Endothelial cell of umbilical vein (primary cell): ENCODE measurements at regions not wholly inside any gene's neighbourhood (a gene's known extent, or its start where the extent isn't known, plus 50 kb on each side); places are given as distances from the start of the nearest gene placed in this dataset.

Experiments
- BruUV-seq: library from RNA; stranded (reverse); fragments of 400-500 nt; replicated peaks from 2 replicates; lab custom pipeline; 2021; lab: Mats Ljungman, UMichigan
- CTCF ChIA-PET: fragments of 300-600, 350-600 bp; sonication (Branson Sonifier 250); formaldehyde crosslinking; loops from one replicate; lab custom pipeline; 2021; ENCODE audit warnings: antibody characterized with exemption, inconsistent platforms; lab: Charles Lee
- POLR2A ChIA-PET: fragments of 300-600, 350-600 bp; sonication (Branson Sonifier 250); formaldehyde crosslinking; loops from one replicate; lab custom pipeline; 2021; ENCODE audit warnings: antibody characterized with exemption, inconsistent platforms; lab: Charles Lee
- DNase-seq: peaks from one replicate; pipeline ENCODE4 v3.0.0-alpha.2; 2011; ENCODE audit warnings: low read depth, low spot score
- FAIRE-seq: peaks from 2 replicates; lab custom pipeline; 2011; peaks lifted over from hg19 to GRCh38; lab: Jason Lieb, UNC
- H2AFZ ChIP-seq: 2 replicates; pipeline ENCODE4 v1.6.0; 2012; ENCODE audit warnings: low read depth, low read length, control low read depth, inconsistent platforms
- H3K27ac ChIP-seq: 2 replicates; pipeline ENCODE4 v1.5.1; 2011; ENCODE audit warnings: low read depth, mild to moderate bottlenecking, control low read depth, low read length, moderate library complexity; ENCODE audit not compliant: insufficient read depth
- H3K27me3 ChIP-seq, 2 experiments: 2 replicates each; pipeline versions ENCODE4 v1.6.0 to v1.6.1; 2011; ENCODE audit warnings: low read length in 2 of 2, mixed read lengths in 1 of 2; ENCODE audit not compliant: control insufficient read depth in 2 of 2, insufficient read depth in 2 of 2
- H3K36me3 ChIP-seq, 2 experiments: 2 replicates in 1 of 2; 3 replicates in 1 of 2; pipeline ENCODE4 v1.5.1; 2011; ENCODE audit warnings: low read length in 2 of 2, mild to moderate bottlenecking in 1 of 2, moderate library complexity in 1 of 2; ENCODE audit not compliant: control insufficient read depth in 2 of 2, insufficient read depth in 2 of 2; ENCODE audit errors: extremely low read depth in 1 of 2
- H3K4me1 ChIP-seq: 3 replicates; pipeline ENCODE4 v1.5.1; 2011; ENCODE audit warnings: mild to moderate bottlenecking, low read length; ENCODE audit not compliant: control insufficient read depth, insufficient read depth; ENCODE audit errors: extremely low read depth
- H3K4me2 ChIP-seq: 2 replicates; pipeline ENCODE4 v1.6.1; 2011; ENCODE audit warnings: low read length, control low read depth, mixed read lengths; ENCODE audit not compliant: insufficient read depth
- H3K4me3 ChIP-seq, 3 experiments: fragments of 200-600 bp in 1 of 3; sonication (generic), shearing (Covaris generic) in 1 of 3; replicated peaks in 1 of 3; 2 replicates each; pipeline ENCODE4 v1.5.1; 2011 to 2016; ENCODE audit warnings: control low read depth in 3 of 3, low read length in 3 of 3, mild to moderate bottlenecking in 2 of 3, inconsistent platforms in 1 of 3, low read depth in 1 of 3, moderate library complexity in 1 of 3; ENCODE audit not compliant: insufficient read depth in 1 of 3
- H3K79me2 ChIP-seq: 2 replicates; pipeline ENCODE4 v1.6.0; 2012; ENCODE audit warnings: low read length, inconsistent platforms; ENCODE audit not compliant: control insufficient read depth, insufficient read depth
- H3K9ac ChIP-seq: replicated peaks from 2 replicates; pipeline ENCODE3; 2011; ENCODE audit warnings: low read length, control low read depth; ENCODE audit not compliant: insufficient read depth; ENCODE audit errors: extremely low read depth
- H3K9me1 ChIP-seq: replicated peaks from 3 replicates; pipeline ENCODE4 v1.6.0; 2011; ENCODE audit warnings: mild to moderate bottlenecking, low read length; ENCODE audit not compliant: control insufficient read depth, insufficient read depth; ENCODE audit errors: extremely low read depth
- H3K9me3 ChIP-seq: replicated peaks from 2 replicates; pipeline ENCODE4 v1.5.1; 2012; ENCODE audit warnings: low read length, inconsistent platforms; ENCODE audit not compliant: control insufficient read depth, insufficient read depth
- H4K20me1 ChIP-seq: replicated peaks from 2 replicates; pipeline ENCODE3; 2011; ENCODE audit warnings: mild to moderate bottlenecking, low read length; ENCODE audit not compliant: control insufficient read depth, insufficient read depth; ENCODE audit errors: extremely low read depth
- EZH2 ChIP-seq: IDR thresholded peaks from 2 replicates; pipeline ENCODE4 v1.6.1; 2012; ENCODE audit warnings: borderline replicate concordance, low read depth, mild to moderate bottlenecking, moderate library complexity, low read length, inconsistent platforms; ENCODE audit not compliant: severe bottlenecking
- FOS ChIP-seq: IDR thresholded peaks from 2 replicates; pipeline ENCODE4 v1.6.1; 2011; ENCODE audit warnings: mild to moderate bottlenecking, low read length, moderate library complexity, borderline replicate concordance; ENCODE audit not compliant: insufficient read depth
- GATA2 ChIP-seq: IDR thresholded peaks from 2 replicates; pipeline ENCODE4 v1.7.0; 2011; ENCODE audit warnings: low read depth, mild to moderate bottlenecking, moderate library complexity, mixed read lengths, low read length; ENCODE audit not compliant: insufficient read length, insufficient read depth
- JUN ChIP-seq: IDR thresholded peaks from 2 replicates; pipeline ENCODE4 v1.6.1; 2011; ENCODE audit warnings: borderline replicate concordance, low read depth; ENCODE audit not compliant: insufficient read length, insufficient read depth
- MYC ChIP-seq: IDR thresholded peaks from one replicate; pipeline ENCODE4 v1.6.1; 2011; ENCODE audit warnings: mild to moderate bottlenecking, low read depth, low read length
- POLR2A ChIP-seq: IDR thresholded peaks from 2 replicates; pipeline ENCODE4 v1.6.1; 2012; ENCODE audit warnings: low read depth, mild to moderate bottlenecking, control low read depth, low read length
- POLR2AphosphoS5 ChIP-seq: IDR thresholded peaks from 2 replicates; pipeline ENCODE4 v1.6.1; 2012; ENCODE audit warnings: low read depth, mild to moderate bottlenecking, control low read depth, low read length, moderate library complexity; ENCODE audit not compliant: insufficient read depth
- dilution Hi-C: fragments of 300-500 bp; cut with MboI; formaldehyde crosslinking; loops from one replicate; pipeline ENCODE4 v1.15.0; 2019; ENCODE audit warnings: low sequenced_read_pairs; ENCODE audit not compliant: extremely low pct_ligation_motif_present
- intact Hi-C: fragments of 100-400 bp; cut with micrococcal nuclease; formaldehyde crosslinking; loops from one replicate; pipeline ENCODE4 v1.10.0; 2022
- TF ChIP-seq, protein P1 (sequence below): IDR thresholded peaks from 2 replicates; pipeline ENCODE4 v1.6.1; 2011; ENCODE audit not compliant: insufficient read depth, insufficient read length
- TF ChIP-seq, protein P2 (sequence below), 2 donors: IDR thresholded peaks; 1 replicate in 1 of 2; 2 replicates in 1 of 2; pipeline ENCODE4 v1.5.1; 2011; ENCODE audit warnings: low read length in 2 of 2, mild to moderate bottlenecking in 2 of 2, moderate library complexity in 2 of 2, control low read depth in 1 of 2, inconsistent platforms in 1 of 2, low read depth in 1 of 2; ENCODE audit not compliant: insufficient read depth in 1 of 2; ENCODE audit errors: extremely low read depth in 1 of 2

DNA sequence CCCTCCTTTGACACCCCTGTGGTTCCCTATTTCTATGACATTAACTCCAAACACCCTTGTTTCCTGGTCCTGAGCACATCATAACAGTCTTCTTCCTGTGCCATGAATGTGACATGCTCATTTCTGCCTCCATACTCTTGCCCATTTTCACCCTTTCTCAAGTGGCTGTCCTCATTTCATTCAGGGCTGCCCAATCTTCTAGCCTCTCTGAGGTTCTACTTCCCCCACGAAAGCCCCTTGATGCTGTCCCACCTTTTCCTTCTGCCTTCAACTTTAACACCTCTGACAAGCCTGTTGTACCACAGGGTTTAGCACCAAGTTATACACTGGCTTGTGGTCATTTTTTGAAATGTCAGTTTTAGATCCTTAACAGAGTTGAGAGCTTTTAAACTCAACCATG is 136.2 kb upstream of the BOD1L1 start:
- no peaks in the 10 kb centered on the region for H3K9me1 ChIP-seq
- H3K36me3 ChIP-seq = no peaks in the 10 kb centered on the region
- no peak overlapping the region for H3K4me2 ChIP-seq
- CTCF ChIA-PET = no interaction called here
- BruUV-seq = no TSS peak
- H3K4me3 ChIP-seq = no peak overlapping the region
- intact Hi-C loops (no loop called here), dilution Hi-C loops (no loop called here)
- no peak overlapping the region for H3K9ac ChIP-seq
- H4K20me1 ChIP-seq = no peaks in the 10 kb centered on the region
- FAIRE-seq (no peak), DNase-seq (no peak)
- no peaks in the 10 kb centered on the region for H3K4me1 ChIP-seq
- H2AFZ ChIP-seq = no peak overlapping the region
- POLR2A ChIA-PET = no interaction called here
- H3K27ac ChIP-seq = no peak overlapping the region
- H3K79me2 ChIP-seq = no peaks in the 10 kb centered on the region
- TF ChIP-seq GATA2 (no peak), JUN (no peak), FOS (no peak), MYC (no peak), POLR2AphosphoS5 (no peak), POLR2A (no peak), EZH2 (no peak)
- TF ChIP-seq, protein P1, sequence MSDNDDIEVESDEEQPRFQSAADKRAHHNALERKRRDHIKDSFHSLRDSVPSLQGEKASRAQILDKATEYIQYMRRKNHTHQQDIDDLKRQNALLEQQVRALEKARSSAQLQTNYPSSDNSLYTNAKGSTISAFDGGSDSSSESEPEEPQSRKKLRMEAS = no peak
- TF ChIP-seq, protein P2, sequence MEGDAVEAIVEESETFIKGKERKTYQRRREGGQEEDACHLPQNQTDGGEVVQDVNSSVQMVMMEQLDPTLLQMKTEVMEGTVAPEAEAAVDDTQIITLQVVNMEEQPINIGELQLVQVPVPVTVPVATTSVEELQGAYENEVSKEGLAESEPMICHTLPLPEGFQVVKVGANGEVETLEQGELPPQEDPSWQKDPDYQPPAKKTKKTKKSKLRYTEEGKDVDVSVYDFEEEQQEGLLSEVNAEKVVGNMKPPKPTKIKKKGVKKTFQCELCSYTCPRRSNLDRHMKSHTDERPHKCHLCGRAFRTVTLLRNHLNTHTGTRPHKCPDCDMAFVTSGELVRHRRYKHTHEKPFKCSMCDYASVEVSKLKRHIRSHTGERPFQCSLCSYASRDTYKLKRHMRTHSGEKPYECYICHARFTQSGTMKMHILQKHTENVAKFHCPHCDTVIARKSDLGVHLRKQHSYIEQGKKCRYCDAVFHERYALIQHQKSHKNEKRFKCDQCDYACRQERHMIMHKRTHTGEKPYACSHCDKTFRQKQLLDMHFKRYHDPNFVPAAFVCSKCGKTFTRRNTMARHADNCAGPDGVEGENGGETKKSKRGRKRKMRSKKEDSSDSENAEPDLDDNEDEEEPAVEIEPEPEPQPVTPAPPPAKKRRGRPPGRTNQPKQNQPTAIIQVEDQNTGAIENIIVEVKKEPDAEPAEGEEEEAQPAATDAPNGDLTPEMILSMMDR (IDR thresholded peaks at IDR 0.05; ENCODE audit: extremely low read depth in 1 of 2, insufficient read depth in 1 of 2, low read depth in 1 of 2, low read length in 2 of 2) = no peak
- no peaks in the 10 kb centered on the region for H3K27me3 ChIP-seq
- no peaks in the 10 kb centered on the region for H3K9me3 ChIP-seq
